ENCODE measurements at regions not wholly inside any gene's neighbourhood (a gene's known extent, or its start where the extent isn't known, plus 50 kb on each side); places are given as distances from the start of the nearest gene placed in this dataset.

GRCh38 chr2:242063436-242063835, 193.9 kb downstream of the RTP5 start:
- TF ChIP-seq CTCF (IDR thresholded peaks at IDR 0.05; ENCODE audit: low read depth, low read length) (no peak), MAX (IDR thresholded peaks at IDR 0.05; ENCODE audit: low read depth, low read length) (no peak)
